HG03135 (cell line): ENCODE measurements at regions not wholly inside any gene's neighbourhood (a gene's known extent, or its start where the extent isn't known, plus 50 kb on each side); places are given as distances from the start of the nearest gene placed in this dataset.
"Not testable (repeated sequence)": the region's sequence is repeated elsewhere in the genome, so short reads cannot be mapped to it uniquely, and the experiment has no call there.

Experiments
- ATAC-seq: cut with Tn5 transposase; IDR thresholded peaks from one replicate; pipeline ENCODE4 v1.9.1; 2021; ENCODE audit warnings: mild to moderate bottlenecking, moderate library complexity; ENCODE audit not compliant: unreplicated experiment

- ATAC-seq: no peak
Observed at GRCh38 chr1:222012816-222013215, 270.9 kb upstream of the DUSP10 start.

GRCh38 chr1:222010306-222010705 is 268.4 kb upstream of the DUSP10 start:
- no peak for ATAC-seq

- ATAC-seq: no peak
Observed at GRCh38 chr1:222009105-222009730, 267.3 kb upstream of the DUSP10 start.

GRCh38 chr1:222006715-222007114 is 264.8 kb upstream of the DUSP10 start:
- no peak for ATAC-seq

- ATAC-seq: no peak
Observed at GRCh38 chr1:222004784-222005183, 262.9 kb upstream of the DUSP10 start.

- ATAC-seq: no peak
Observed at GRCh38 chr1:222004034-222004433, 262.1 kb upstream of the DUSP10 start.

GRCh38 chr1:222002503-222002902 is 260.6 kb upstream of the DUSP10 start:
- no peak for ATAC-seq

- no peak for ATAC-seq
Observed at GRCh38 chr1:222000131-222000530, 258.2 kb upstream of the DUSP10 start.

GRCh38 chr1:221998781-221999180 is 256.9 kb upstream of the DUSP10 start:
- ATAC-seq: no peak

- no peak for ATAC-seq
Observed at GRCh38 chr1:221998186-221998612, 256.3 kb upstream of the DUSP10 start.

GRCh38 chr1:221997012-221997411 is 255.1 kb upstream of the DUSP10 start:
- ATAC-seq: not testable (repeated sequence)

GRCh38 chr1:221994939-221995338 is 253.1 kb upstream of the DUSP10 start:
- no peak for ATAC-seq

GRCh38 chr1:221994274-221994698 is 252.4 kb upstream of the DUSP10 start:
- no peak for ATAC-seq

GRCh38 chr1:221993444-221993948 is 251.6 kb upstream of the DUSP10 start:
- ATAC-seq: no peak

GRCh38 chr1:221992427-221992826 is 250.5 kb upstream of the DUSP10 start:
- peak; percentile 51 for ATAC-seq

- ATAC-seq: no peak
Observed at GRCh38 chr1:221991221-221991620, 249.3 kb upstream of the DUSP10 start.

GRCh38 chr1:221989741-221990140 is 247.9 kb upstream of the DUSP10 start:
- no peak for ATAC-seq

- ATAC-seq: no peak
Observed at GRCh38 chr1:221988829-221989228, 246.9 kb upstream of the DUSP10 start.

GRCh38 chr1:221987860-221988520 is 246.1 kb upstream of the DUSP10 start:
- ATAC-seq: no peak

GRCh38 chr1:221983444-221983843 is 241.6 kb upstream of the DUSP10 start:
- no peak for ATAC-seq

GRCh38 chr1:221981461-221981860 is 239.6 kb upstream of the DUSP10 start:
- no peak for ATAC-seq

GRCh38 chr1:221979444-221980032 is 237.6 kb upstream of the DUSP10 start:
- ATAC-seq: no peak
